GM12878 (cell line): ENCODE measurements at regions not wholly inside any gene's neighbourhood (a gene's known extent, or its start where the extent isn't known, plus 50 kb on each side); places are given as distances from the start of the nearest gene placed in this dataset.

Experiments
- ATAC-seq: fragments of 200-7000 bp; cut with Tn5 transposase; 3 replicates; pipeline ENCODE4 v1.9.1; 2020; ENCODE audit warnings: mild to moderate bottlenecking, moderate library complexity
- BruUV-seq: library from RNA; stranded (reverse); fragments of 400-500 nt; replicated peaks from 2 replicates; lab custom pipeline; 2021; lab: Mats Ljungman, UMichigan
- CTCF ChIA-PET: fragments of 300-600 bp; sonication (Branson Sonifier 250); formaldehyde crosslinking; extraction: SDS; loops from one replicate; lab custom pipeline; 2021; ENCODE audit warnings: inconsistent platforms; lab: Yijun Ruan, JAX
- POLR2A ChIA-PET: fragments of 350-600 bp; formaldehyde crosslinking; extraction: SDS; loops from one replicate; lab custom pipeline; 2021; ENCODE audit warnings: inconsistent platforms; lab: Charles Lee
- RAD21 ChIA-PET: fragments of 300-600 bp; sonication (Branson Sonifier 250); formaldehyde crosslinking; loops from one replicate; lab custom pipeline; 2023; ENCODE audit warnings: antibody characterized with exemption; ENCODE audit not compliant: unreplicated experiment; lab: Charles Lee
- SMC1A ChIA-PET: fragments of 300-600 bp; sonication (Branson Sonifier 250); formaldehyde crosslinking; loops from one replicate; lab custom pipeline; 2023; ENCODE audit not compliant: unreplicated experiment, uncharacterized antibody; lab: Charles Lee
- DNase-seq: peaks from one replicate; pipeline ENCODE4 v3.0.0-alpha.2; 2011; ENCODE audit warnings: low read depth, low spot score
- FAIRE-seq: peaks from 3 replicates; lab custom pipeline; 2011; peaks lifted over from hg19 to GRCh38; lab: Jason Lieb, UNC
- H2AFZ ChIP-seq: 2 replicates; pipeline ENCODE4 v1.6.0; 2011; ENCODE audit warnings: low read depth, low read length, control low read depth; ENCODE audit not compliant: control insufficient read depth
- H3K27ac ChIP-seq: 2 replicates; pipeline ENCODE4 v1.5.1; 2011; ENCODE audit warnings: control low read depth; ENCODE audit not compliant: control insufficient read depth, insufficient read depth
- H3K27me3 ChIP-seq, 2 experiments: replicated peaks in 1 of 2; 2 replicates each; pipeline versions ENCODE4 v1.6.0 to v1.6.1; 2011; ENCODE audit warnings: low read length in 1 of 2; ENCODE audit not compliant: control insufficient read depth in 2 of 2, insufficient read depth in 2 of 2
- H3K36me3 ChIP-seq, 2 experiments: 2 replicates each; pipeline ENCODE4 v1.5.1; 2011; ENCODE audit warnings: low read length in 1 of 2; ENCODE audit not compliant: control insufficient read depth in 2 of 2, insufficient read depth in 2 of 2
- H3K4me1 ChIP-seq: 2 replicates; pipeline ENCODE4 v1.6.1; 2011; ENCODE audit warnings: mild to moderate bottlenecking, low read length, moderate library complexity, mixed read lengths; ENCODE audit not compliant: control insufficient read depth, insufficient read depth
- H3K4me2 ChIP-seq: 2 replicates; pipeline ENCODE4 v1.6.0; 2011; ENCODE audit warnings: control low read depth; ENCODE audit not compliant: control insufficient read depth, insufficient read depth
- H3K4me3 ChIP-seq: fragments of 200-600 bp; sonication (generic); 2 replicates; pipeline ENCODE4 v1.5.1; 2016
- H3K79me2 ChIP-seq: 2 replicates; pipeline ENCODE4 v1.6.0; 2011; ENCODE audit warnings: low read length; ENCODE audit not compliant: control insufficient read depth, insufficient read depth
- H3K9ac ChIP-seq: 2 replicates; pipeline ENCODE4 v1.8.0; 2011; ENCODE audit warnings: low read length, control low read depth, mixed read lengths; ENCODE audit not compliant: control insufficient read depth, insufficient read depth
- H3K9me3 ChIP-seq: replicated peaks from 3 replicates; pipeline ENCODE4 v1.5.1; 2011; ENCODE audit warnings: mild to moderate bottlenecking, low read length; ENCODE audit not compliant: control insufficient read depth, insufficient read depth
- H4K20me1 ChIP-seq: 2 replicates; pipeline ENCODE4 v1.6.0; 2011; ENCODE audit not compliant: control insufficient read depth, insufficient read depth
- BCLAF1 ChIP-seq: fragments of 450-650 bp; IDR thresholded peaks from 2 replicates; pipeline ENCODE4 v1.6.1; 2017; ENCODE audit warnings: antibody characterized with exemption, mild to moderate bottlenecking, moderate library complexity
- CBX5 ChIP-seq: sonication (generic); IDR thresholded peaks from 2 replicates; pipeline ENCODE4 v1.6.1; 2016; ENCODE audit warnings: low read depth, moderate library complexity, mild to moderate bottlenecking, inconsistent platforms
- EGR1 ChIP-seq, 2 experiments: IDR thresholded peaks; 1 replicate in 1 of 2; 2 replicates in 1 of 2; pipeline ENCODE4 v1.6.1; 2011 to 2012; ENCODE audit warnings: low read depth in 2 of 2, low read length in 2 of 2, borderline replicate concordance in 1 of 2, mild to moderate bottlenecking in 1 of 2, moderate library complexity in 1 of 2
- MEF2A ChIP-seq: IDR thresholded peaks from 2 replicates; pipeline ENCODE4 v1.6.1; 2011; ENCODE audit warnings: low read depth, mild to moderate bottlenecking, low read length, moderate library complexity; ENCODE audit not compliant: insufficient read depth
- POLR2AphosphoS2 ChIP-seq: IDR thresholded peaks from 2 replicates; pipeline ENCODE4 v1.6.1; 2011; ENCODE audit warnings: low read depth, mild to moderate bottlenecking, low read length, improper control_type of control experiment, moderate library complexity
- SPI1 ChIP-seq: IDR thresholded peaks from 2 replicates; pipeline ENCODE4 v1.6.1; 2011; ENCODE audit warnings: low read depth, mild to moderate bottlenecking, low read length, moderate library complexity, borderline replicate concordance; ENCODE audit not compliant: insufficient read depth
- STAT1 ChIP-seq: fragments of 450-650 bp; conservative IDR thresholded peaks from 2 replicates; pipeline ENCODE4 v1.6.1; 2014; ENCODE audit warnings: antibody characterized with exemption, mild to moderate bottlenecking
- SUZ12 ChIP-seq: fragments of 200-600 bp; sonication (generic); IDR thresholded peaks from one replicate; pipeline ENCODE4 v1.6.1; 2018; ENCODE audit warnings: antibody characterized with exemption, mild to moderate bottlenecking; ENCODE audit not compliant: unreplicated experiment
- ZNF207 ChIP-seq: fragments of 450-650 bp; IDR thresholded peaks from 2 replicates; pipeline ENCODE4 v1.6.1; 2014; ENCODE audit warnings: antibody characterized with exemption, mild to moderate bottlenecking, borderline replicate concordance
- ZNF217 ChIP-seq: fragments of 450-650 bp; IDR thresholded peaks from 2 replicates; pipeline ENCODE4 v1.6.1; 2017; ENCODE audit warnings: antibody characterized with exemption, mild to moderate bottlenecking
- ZSCAN29 ChIP-seq: fragments of 450-650 bp; IDR thresholded peaks from 2 replicates; pipeline ENCODE4 v1.6.1; 2017; ENCODE audit warnings: mild to moderate bottlenecking, moderate library complexity
- WGBS: methylation state at CpG from one replicate; pipeline ENCODE4 v1.1.6; 2016; ENCODE audit warnings: low lambda C conversion rate; ENCODE audit not compliant: insufficient replicate concordance, insufficient coverage; ENCODE audit errors: missing lambda C conversion rate; 5-methylcytosine and 5-hydroxymethylcytosine counted together
- in situ Hi-C: fragments of 300-500 bp; cut with MboI; formaldehyde crosslinking; loops from 9 replicates; pipeline ENCODE4 v1.14.3; 2018; ENCODE audit warnings: mixed read lengths
- intact Hi-C: fragments of 100-400 bp; cut with micrococcal nuclease; formaldehyde crosslinking; loops from one replicate; pipeline ENCODE4 v1.14.2; 2022; ENCODE audit not compliant: unreplicated experiment

GRCh38 chr3:127454051-127454450 lies 136.5 kb downstream of the TPRA1 start:
- TF ChIP-seq ZSCAN29 (no peak), ZNF217 (no peak), EGR1 (IDR thresholded peaks at IDR 0.05; ENCODE audit: borderline replicate concordance in 1 of 2, low read depth in 2 of 2, low read length in 2 of 2) (no peak), ZNF207 (no peak), POLR2AphosphoS2 (no peak), CBX5 (no peak), STAT1 (no peak), SPI1 (no peak), SUZ12 (no peak), BCLAF1 (no peak), MEF2A (no peak)
- H2AFZ ChIP-seq, result no peak overlapping the region
- no peaks in the 10 kb centered on the region for H3K79me2 ChIP-seq
- no peaks in the 10 kb centered on the region for H3K36me3 ChIP-seq
- no peak for ATAC-seq
- H3K9me3 ChIP-seq, result no peaks in the 10 kb centered on the region
- H3K27me3 ChIP-seq, result peaks cover 12 to 16% of the 10 kb centered on the region in 2 experiments
- no peak for FAIRE-seq
- in situ Hi-C loops (loop anchor here (5.0 kb wide), 1 partner anchor 702 kb away; no protein-coding TSS in a partner anchor), intact Hi-C loops (loop anchor here (10.0 kb wide), 2 partner anchors 91 to 469 kb away; partner anchors contain the start of gene PLXNA1)
- WGBS, result 0% methylated on average over 1 of the region's 1 CpG
- no peaks in the 10 kb centered on the region for H4K20me1 ChIP-seq
- H3K4me3 ChIP-seq, result no peak overlapping the region
- BruUV-seq, result no TSS peak
- no peak overlapping the region for H3K9ac ChIP-seq
- ChIA-PET CTCF (interaction anchor here (0.6 to 5.5 kb wide), 4 partner anchors 10 to 774 kb away, joined by 3 to 65 read pairs (median 5); no protein-coding TSS in a partner anchor), SMC1A (interaction anchor here (0.5 to 3.0 kb wide), 3 partner anchors 172 to 770 kb away, joined by 3 to 14 read pairs (median 3); no protein-coding TSS in a partner anchor), POLR2A (no interaction called here), RAD21 (interaction anchor here (0.9 kb wide), 2 partner anchors 452 to 701 kb away, joined by 3 read pairs; no protein-coding TSS in a partner anchor)
- no peak for DNase-seq
- H3K27ac ChIP-seq, result no peak overlapping the region
- no peaks in the 10 kb centered on the region for H3K4me1 ChIP-seq
- no peak overlapping the region for H3K4me2 ChIP-seq
